ENCODE measurements at regions not wholly inside any gene's neighbourhood (a gene's known extent, or its start where the extent isn't known, plus 50 kb on each side); places are given as distances from the start of the nearest gene placed in this dataset.

DNA sequence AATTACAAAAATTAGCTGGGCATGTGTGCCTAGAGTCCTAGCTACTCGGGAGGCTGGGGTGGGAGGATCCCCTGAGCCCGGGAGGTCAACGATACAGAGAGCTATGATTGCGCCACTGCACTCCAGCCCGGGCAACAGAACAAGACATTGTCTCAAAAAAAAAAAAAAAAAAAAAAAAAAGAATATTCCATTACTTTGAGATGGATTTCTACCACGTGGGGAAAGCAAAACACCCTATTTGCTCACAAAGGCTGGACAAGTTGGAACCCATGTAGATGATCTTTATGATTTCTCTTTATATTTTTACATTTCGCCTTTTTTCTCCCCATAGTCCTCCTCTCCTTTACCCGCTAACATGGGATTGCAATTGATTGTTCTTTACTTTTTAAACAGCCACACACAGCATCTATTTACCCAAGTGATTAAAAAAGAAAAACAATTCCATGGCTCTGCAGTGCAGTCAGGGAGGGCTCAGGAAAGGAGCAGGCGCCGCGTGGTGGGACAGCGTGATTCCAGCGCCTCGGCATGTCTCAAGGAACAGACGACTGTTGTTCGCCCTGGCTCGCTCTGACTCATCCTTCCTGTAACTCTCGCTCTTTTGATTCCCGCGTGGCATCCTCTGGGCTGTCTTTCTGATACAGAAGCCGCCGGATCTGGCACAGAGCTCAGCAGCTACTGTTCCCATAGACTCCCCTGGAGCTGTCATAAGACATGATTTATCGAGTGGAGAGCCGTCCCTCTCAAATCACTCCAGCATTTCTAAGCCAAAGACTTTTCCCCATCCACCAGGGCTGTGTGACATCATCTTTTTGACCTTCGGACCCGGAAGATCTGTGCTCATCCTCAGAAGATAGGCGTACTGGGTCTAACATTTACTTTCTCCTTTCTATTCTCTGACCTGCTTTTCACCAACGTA, 230.4 kb upstream of the AGAP1 start:
- H3K9ac ChIP-seq (ENCODE audit: low read length in 2 of 2) = no peak overlapping the region
- no peaks in the 10 kb centered on the region for H3K9me3 ChIP-seq (ENCODE audit: control insufficient read depth in 2 of 2, low read length in 2 of 2)
- no peaks in the 10 kb centered on the region for H3K4me1 ChIP-seq (ENCODE audit: control insufficient read depth, insufficient read depth, low read length)
- H3K27me3 ChIP-seq (ENCODE audit: control insufficient read depth in 1 of 2, insufficient read depth in 2 of 2, low read length in 2 of 2) = peaks cover 0 to 3% of the 10 kb centered on the region in 2 donors
- no peaks in the 10 kb centered on the region for H3K36me3 ChIP-seq (ENCODE audit: control insufficient read depth in 2 of 2, insufficient read depth in 2 of 2, low read length in 2 of 2)
- peak overlapping the region in 1 of 2 donors; percentile 29 for H3K4me3 ChIP-seq (ENCODE audit: low read length in 2 of 2)
- H3K27ac ChIP-seq (ENCODE audit: low read length) = no peak overlapping the region

- no peak overlapping the region for H3K4me3 ChIP-seq (ENCODE audit: low read length in 2 of 2)
- H3K4me1 ChIP-seq (ENCODE audit: control insufficient read depth, insufficient read depth, low read length) = no peaks in the 10 kb centered on the region
- H3K27ac ChIP-seq (ENCODE audit: low read length) = no peak overlapping the region
- H3K9ac ChIP-seq (ENCODE audit: low read length in 2 of 2) = no peak overlapping the region
- no peaks in the 10 kb centered on the region for H3K36me3 ChIP-seq (ENCODE audit: control insufficient read depth in 2 of 2, insufficient read depth in 2 of 2, low read length in 2 of 2)
- no peaks in the 10 kb centered on the region for H3K9me3 ChIP-seq (ENCODE audit: control insufficient read depth in 2 of 2, low read length in 2 of 2)
- peaks cover 0 to 3% of the 10 kb centered on the region in 2 donors for H3K27me3 ChIP-seq (ENCODE audit: control insufficient read depth in 1 of 2, insufficient read depth in 2 of 2, low read length in 2 of 2)
Observed at GRCh38 chr2:235264121-235264493, 229.7 kb upstream of the AGAP1 start.

DNA sequence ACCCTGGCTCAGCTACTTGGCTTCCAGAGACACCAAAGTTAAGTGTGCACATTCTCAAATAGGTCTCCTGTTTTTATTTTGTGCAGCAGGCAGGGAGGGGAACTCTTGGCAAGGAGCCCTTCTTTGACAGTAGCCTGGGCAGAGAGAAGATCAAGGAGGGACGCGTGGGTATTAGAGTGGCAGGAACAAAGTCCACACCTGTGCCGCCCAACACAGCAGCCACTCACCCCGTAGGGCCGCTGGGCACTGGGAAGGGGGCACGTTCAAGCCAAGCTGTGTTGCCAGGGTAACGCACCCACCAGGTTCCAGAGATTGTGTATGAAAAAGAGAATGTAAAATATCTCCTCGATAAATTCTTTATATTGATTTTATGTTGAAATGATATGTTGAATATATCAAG, 229.3 kb upstream of the AGAP1 start:
- Histone ChIP-seq H3K9ac (ENCODE audit: low read length in 2 of 2) (no peak overlapping the region), H3K27me3 (ENCODE audit: control insufficient read depth in 1 of 2, insufficient read depth in 2 of 2, low read length in 2 of 2) (peaks cover 0 to 3% of the 10 kb centered on the region in 2 donors), H3K36me3 (ENCODE audit: control insufficient read depth in 2 of 2, insufficient read depth in 2 of 2, low read length in 2 of 2) (no peaks in the 10 kb centered on the region), H3K9me3 (ENCODE audit: control insufficient read depth in 2 of 2, low read length in 2 of 2) (no peaks in the 10 kb centered on the region), H3K4me1 (ENCODE audit: control insufficient read depth, insufficient read depth, low read length) (no peaks in the 10 kb centered on the region), H3K27ac (ENCODE audit: low read length) (no peak overlapping the region), H3K4me3 (ENCODE audit: low read length in 2 of 2) (no peak overlapping the region)

GRCh38 chr2:235265348-235265965, 228.4 kb upstream of the AGAP1 start:
- no peak overlapping the region for H3K9ac ChIP-seq (ENCODE audit: low read length in 2 of 2)
- no peak overlapping the region for H3K4me3 ChIP-seq (ENCODE audit: low read length in 2 of 2)
- H3K4me1 ChIP-seq (ENCODE audit: control insufficient read depth, insufficient read depth, low read length) = no peaks in the 10 kb centered on the region
- no peaks in the 10 kb centered on the region for H3K9me3 ChIP-seq (ENCODE audit: control insufficient read depth in 2 of 2, low read length in 2 of 2)
- H3K36me3 ChIP-seq (ENCODE audit: control insufficient read depth in 2 of 2, insufficient read depth in 2 of 2, low read length in 2 of 2) = no peaks in the 10 kb centered on the region
- peaks cover 0 to 3% of the 10 kb centered on the region in 2 donors for H3K27me3 ChIP-seq (ENCODE audit: control insufficient read depth in 1 of 2, insufficient read depth in 2 of 2, low read length in 2 of 2)
- H3K27ac ChIP-seq (ENCODE audit: low read length) = no peak overlapping the region

DNA sequence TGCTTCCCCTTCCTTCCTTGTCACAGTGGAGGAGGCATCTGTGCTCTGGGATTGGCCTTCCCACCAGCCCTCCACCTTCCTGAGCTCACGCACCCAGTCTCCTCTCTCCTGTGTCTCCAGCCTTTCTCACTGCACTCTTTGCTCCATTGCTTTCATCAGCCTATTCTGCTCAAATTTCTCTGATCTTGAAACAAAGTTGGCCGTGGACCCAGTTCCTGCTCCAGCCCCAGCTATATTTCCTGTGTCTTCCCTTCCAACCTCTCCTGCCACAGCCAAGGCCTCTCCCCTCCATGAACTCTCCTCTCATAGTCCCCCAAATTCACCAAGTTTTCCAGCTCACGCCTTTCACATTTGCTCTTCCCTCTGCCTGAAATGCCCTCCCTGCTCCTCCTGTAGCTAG, 226.6 kb upstream of the AGAP1 start:
- no peak overlapping the region for H3K4me3 ChIP-seq (ENCODE audit: low read length in 2 of 2)
- H3K4me1 ChIP-seq (ENCODE audit: control insufficient read depth, insufficient read depth, low read length) = no peaks in the 10 kb centered on the region
- no peaks in the 10 kb centered on the region for H3K9me3 ChIP-seq (ENCODE audit: control insufficient read depth in 2 of 2, low read length in 2 of 2)
- H3K9ac ChIP-seq (ENCODE audit: low read length in 2 of 2) = no peak overlapping the region
- H3K27ac ChIP-seq (ENCODE audit: low read length) = no peak overlapping the region
- peaks cover 0 to 3% of the 10 kb centered on the region in 2 donors for H3K27me3 ChIP-seq (ENCODE audit: control insufficient read depth in 1 of 2, insufficient read depth in 2 of 2, low read length in 2 of 2)
- H3K36me3 ChIP-seq (ENCODE audit: control insufficient read depth in 2 of 2, insufficient read depth in 2 of 2, low read length in 2 of 2) = no peaks in the 10 kb centered on the region

GRCh38 chr2:235268535-235268934, 225.3 kb upstream of the AGAP1 start:
- H3K27me3 ChIP-seq (ENCODE audit: control insufficient read depth in 1 of 2, insufficient read depth in 2 of 2, low read length in 2 of 2) = peaks cover 0 to 3% of the 10 kb centered on the region in 2 donors
- no peak overlapping the region for H3K27ac ChIP-seq (ENCODE audit: low read length)
- H3K4me1 ChIP-seq (ENCODE audit: control insufficient read depth, insufficient read depth, low read length) = no peaks in the 10 kb centered on the region
- no peak overlapping the region for H3K4me3 ChIP-seq (ENCODE audit: low read length in 2 of 2)
- no peak overlapping the region for H3K9ac ChIP-seq (ENCODE audit: low read length in 2 of 2)
- no peaks in the 10 kb centered on the region for H3K36me3 ChIP-seq (ENCODE audit: control insufficient read depth in 2 of 2, insufficient read depth in 2 of 2, low read length in 2 of 2)
- no peaks in the 10 kb centered on the region for H3K9me3 ChIP-seq (ENCODE audit: control insufficient read depth in 2 of 2, low read length in 2 of 2)

DNA sequence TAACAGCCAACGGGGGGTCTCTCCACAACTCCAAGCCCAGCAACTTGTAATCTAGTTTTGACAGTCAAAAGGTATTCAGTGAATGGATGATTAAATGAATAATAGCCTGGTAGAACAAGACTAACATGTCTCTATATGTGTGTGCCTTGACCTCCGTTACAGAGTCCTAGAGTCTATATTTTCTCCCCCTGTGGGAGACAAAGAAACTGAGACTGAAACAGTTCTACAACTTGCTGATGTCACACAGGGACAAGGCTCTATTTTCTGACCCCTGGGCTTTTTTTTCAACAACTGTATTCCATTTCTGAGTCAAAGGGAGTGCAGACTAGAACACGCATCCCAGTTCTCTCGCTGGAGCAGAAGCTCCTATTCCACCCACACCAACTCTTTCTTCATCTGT, 223.6 kb upstream of the AGAP1 start:
- Histone ChIP-seq H3K36me3 (ENCODE audit: control insufficient read depth in 2 of 2, insufficient read depth in 2 of 2, low read length in 2 of 2) (no peaks in the 10 kb centered on the region), H3K9ac (ENCODE audit: low read length in 2 of 2) (no peak overlapping the region), H3K27me3 (ENCODE audit: control insufficient read depth in 1 of 2, insufficient read depth in 2 of 2, low read length in 2 of 2) (peaks cover 0 to 3% of the 10 kb centered on the region in 2 donors), H3K4me3 (ENCODE audit: low read length in 2 of 2) (no peak overlapping the region), H3K9me3 (ENCODE audit: control insufficient read depth in 2 of 2, low read length in 2 of 2) (no peaks in the 10 kb centered on the region), H3K4me1 (ENCODE audit: control insufficient read depth, insufficient read depth, low read length) (no peaks in the 10 kb centered on the region), H3K27ac (ENCODE audit: low read length) (no peak overlapping the region)

GRCh38 chr2:235270956-235271355, 222.9 kb upstream of the AGAP1 start:
- Histone ChIP-seq H3K9me3 (ENCODE audit: control insufficient read depth in 2 of 2, low read length in 2 of 2) (no peaks in the 10 kb centered on the region), H3K36me3 (ENCODE audit: control insufficient read depth in 2 of 2, insufficient read depth in 2 of 2, low read length in 2 of 2) (no peaks in the 10 kb centered on the region), H3K9ac (ENCODE audit: low read length in 2 of 2) (no peak overlapping the region), H3K4me3 (ENCODE audit: low read length in 2 of 2) (no peak overlapping the region), H3K27ac (ENCODE audit: low read length) (no peak overlapping the region), H3K4me1 (ENCODE audit: control insufficient read depth, insufficient read depth, low read length) (no peaks in the 10 kb centered on the region), H3K27me3 (ENCODE audit: control insufficient read depth in 1 of 2, insufficient read depth in 2 of 2, low read length in 2 of 2) (peaks cover 0 to 3% of the 10 kb centered on the region in 2 donors)

GRCh38 chr2:235271936-235272335, 221.9 kb upstream of the AGAP1 start:
- no peaks in the 10 kb centered on the region for H3K36me3 ChIP-seq (ENCODE audit: control insufficient read depth in 2 of 2, insufficient read depth in 2 of 2, low read length in 2 of 2)

GRCh38 chr2:235274023-235274422, 219.8 kb upstream of the AGAP1 start:
- Histone ChIP-seq H3K9me3 (ENCODE audit: control insufficient read depth in 2 of 2, low read length in 2 of 2) (no peaks in the 10 kb centered on the region), H3K9ac (ENCODE audit: low read length in 2 of 2) (no peak overlapping the region), H3K27me3 (ENCODE audit: control insufficient read depth in 1 of 2, insufficient read depth in 2 of 2, low read length in 2 of 2) (no peaks in the 10 kb centered on the region), H3K27ac (ENCODE audit: low read length) (no peak overlapping the region), H3K36me3 (ENCODE audit: control insufficient read depth in 2 of 2, insufficient read depth in 2 of 2, low read length in 2 of 2) (no peaks in the 10 kb centered on the region), H3K4me3 (ENCODE audit: low read length in 2 of 2) (no peak overlapping the region), H3K4me1 (ENCODE audit: control insufficient read depth, insufficient read depth, low read length) (no peaks in the 10 kb centered on the region)

More at GRCh38 chr2:235271936-235272335, 221.9 kb upstream of the AGAP1 start:
- Histone ChIP-seq H3K9me3 (ENCODE audit: control insufficient read depth in 2 of 2, low read length in 2 of 2) (no peaks in the 10 kb centered on the region), H3K27me3 (ENCODE audit: control insufficient read depth in 1 of 2, insufficient read depth in 2 of 2, low read length in 2 of 2) (no peaks in the 10 kb centered on the region), H3K4me3 (ENCODE audit: low read length in 2 of 2) (no peak overlapping the region), H3K4me1 (ENCODE audit: control insufficient read depth, insufficient read depth, low read length) (no peaks in the 10 kb centered on the region), H3K27ac (ENCODE audit: low read length) (no peak overlapping the region), H3K9ac (ENCODE audit: low read length in 2 of 2) (no peak overlapping the region)

DNA sequence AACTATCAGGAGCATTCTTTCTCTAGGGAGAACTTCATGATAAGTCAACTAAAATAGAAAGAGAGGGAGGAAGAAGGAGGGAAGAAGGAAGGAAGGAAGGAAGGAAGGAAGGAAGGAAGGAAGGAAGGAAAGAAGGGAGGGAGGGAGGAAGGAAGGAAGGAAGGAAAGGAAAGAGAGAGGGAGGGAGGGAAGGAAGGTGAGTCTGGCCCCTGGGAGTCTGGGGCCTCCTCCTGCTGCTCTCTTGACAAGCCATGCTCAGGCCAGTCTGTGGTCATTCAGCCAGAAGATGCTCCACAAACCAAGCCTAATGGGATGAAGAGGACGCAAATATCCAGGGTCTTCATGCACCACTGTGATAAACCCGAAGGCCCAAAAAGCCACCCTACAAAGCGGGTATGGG, 216.4 kb upstream of the AGAP1 start:
- no peaks in the 10 kb centered on the region for H3K27me3 ChIP-seq (ENCODE audit: control insufficient read depth in 1 of 2, insufficient read depth in 2 of 2, low read length in 2 of 2)
- no peak overlapping the region for H3K4me3 ChIP-seq (ENCODE audit: low read length in 2 of 2)
- no peak overlapping the region for H3K9ac ChIP-seq (ENCODE audit: low read length in 2 of 2)
- no peaks in the 10 kb centered on the region for H3K4me1 ChIP-seq (ENCODE audit: control insufficient read depth, insufficient read depth, low read length)
- H3K9me3 ChIP-seq (ENCODE audit: control insufficient read depth in 2 of 2, low read length in 2 of 2) = peaks cover 0 to 3% of the 10 kb centered on the region in 2 donors
- H3K36me3 ChIP-seq (ENCODE audit: control insufficient read depth in 2 of 2, insufficient read depth in 2 of 2, low read length in 2 of 2) = no peaks in the 10 kb centered on the region
- no peak overlapping the region for H3K27ac ChIP-seq (ENCODE audit: low read length)
